ENCODE measurements at regions not wholly inside any gene's neighbourhood (a gene's known extent, or its start where the extent isn't known, plus 50 kb on each side); places are given as distances from the start of the nearest gene placed in this dataset.

DNA sequence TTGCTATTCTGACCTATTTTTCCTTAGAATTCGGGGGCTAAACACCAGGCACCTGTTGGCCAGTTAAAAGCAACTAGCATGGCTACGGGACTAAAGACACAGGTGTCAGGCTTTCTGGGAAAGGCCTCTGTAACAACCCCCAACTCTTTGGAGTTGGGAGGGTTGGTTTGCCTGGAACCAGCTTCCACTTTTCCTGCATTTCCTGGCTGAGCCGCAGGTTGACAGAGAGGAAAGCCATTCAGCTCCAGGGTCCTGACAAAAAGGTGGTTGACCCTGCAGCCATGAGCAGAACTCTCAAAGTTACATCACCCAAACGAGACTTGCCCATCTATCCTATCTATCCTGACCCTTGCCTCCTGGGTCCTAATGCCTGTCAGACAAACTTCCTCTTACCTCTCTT lies 375.4 kb upstream of the SFSWAP start:
- no peak for TF ChIP-seq POLR2A (IDR thresholded peaks at IDR 0.05; ENCODE audit: low read depth, low read length)
- no peak for TF ChIP-seq POLR2AphosphoS5 (IDR thresholded peaks at IDR 0.05; ENCODE audit: low read depth, low read length)
- TF ChIP-seq PAX5 (IDR thresholded peaks at IDR 0.05; ENCODE audit: insufficient read depth, low read length, severe bottlenecking): no peak
- no peak for TF ChIP-seq TAF1 (IDR thresholded peaks at IDR 0.05; ENCODE audit: low read depth, low read length)
- no peak for TF ChIP-seq POU2F2 (IDR thresholded peaks at IDR 0.05; ENCODE audit: low read depth, low read length)

All from GM12891 (cell line).